Smooth muscle cell (in vitro differentiated cells): ENCODE measurements at regions not wholly inside any gene's neighbourhood (a gene's known extent, or its start where the extent isn't known, plus 50 kb on each side); places are given as distances from the start of the nearest gene placed in this dataset.
"Not testable (repeated sequence)": the region's sequence is repeated elsewhere in the genome, so short reads cannot be mapped to it uniquely, and the experiment has no call there.

Experiments
- DNase-seq: peaks from one replicate; lab custom pipeline; 2025; ENCODE audit not compliant: unreplicated experiment; lab: John Stamatoyannopoulos, UW
- H2AFZ ChIP-seq: fragments of 200-600 bp; sonication (generic); 2 replicates; pipeline ENCODE4 v1.6.0; 2016; ENCODE audit warnings: antibody characterized with exemption, low read depth, mild to moderate bottlenecking
- H3F3A ChIP-seq: fragments of 200-600 bp; sonication (generic); 2 replicates; pipeline ENCODE4 v1.6.0; 2017; ENCODE audit warnings: antibody characterized with exemption, low read depth
- H3K27ac ChIP-seq: fragments of 200-600 bp; sonication (generic); 2 replicates; pipeline ENCODE4 v1.5.1; 2016; ENCODE audit warnings: low read depth, mild to moderate bottlenecking
- H3K27me3 ChIP-seq: fragments of 200-600 bp; sonication (generic); 2 replicates; pipeline ENCODE4 v1.6.1; 2016; ENCODE audit warnings: low read depth, mild to moderate bottlenecking
- H3K36me3 ChIP-seq: fragments of 200-600 bp; sonication (generic); 2 replicates; pipeline ENCODE4 v1.5.1; 2016; ENCODE audit warnings: low read depth
- H3K4me1 ChIP-seq: fragments of 200-600 bp; sonication (generic); 2 replicates; pipeline ENCODE4 v1.5.1; 2016; ENCODE audit warnings: low read depth
- H3K4me2 ChIP-seq: fragments of 200-600 bp; sonication (generic); 2 replicates; pipeline ENCODE4 v1.6.0; 2016; ENCODE audit warnings: mild to moderate bottlenecking
- H3K4me3 ChIP-seq: fragments of 200-600 bp; sonication (generic); 2 replicates; pipeline ENCODE4 v1.5.1; 2016; ENCODE audit warnings: mild to moderate bottlenecking
- H3K79me2 ChIP-seq: fragments of 200-600 bp; sonication (generic); 2 replicates; pipeline ENCODE4 v1.6.0; 2016; ENCODE audit warnings: low read depth, mild to moderate bottlenecking
- H3K9ac ChIP-seq: fragments of 200-600 bp; sonication (generic); 2 replicates; pipeline ENCODE4 v1.6.0; 2016; ENCODE audit warnings: low read depth
- H3K9me3 ChIP-seq: fragments of 200-600 bp; sonication (generic); replicated peaks from 2 replicates; pipeline ENCODE4 v1.5.1; 2016; ENCODE audit warnings: low read depth
- H4K20me1 ChIP-seq: fragments of 200-600 bp; sonication (generic); 2 replicates; pipeline ENCODE4 v1.6.0; 2016; ENCODE audit warnings: low read depth
- WGBS: methylation state at CpG from one replicate; pipeline ENCODE4 v1.1.7; 2016; ENCODE audit warnings: low lambda C conversion rate; 5-methylcytosine and 5-hydroxymethylcytosine counted together
- TF ChIP-seq, protein P1 (sequence below): fragments of 200-600 bp; sonication (generic); IDR thresholded peaks from 2 replicates; pipeline ENCODE4 v1.5.1; 2017; ENCODE audit warnings: borderline replicate concordance, mild to moderate bottlenecking, antibody characterized with exemption; ENCODE audit not compliant: insufficient read depth, poor library complexity, severe bottlenecking

DNA sequence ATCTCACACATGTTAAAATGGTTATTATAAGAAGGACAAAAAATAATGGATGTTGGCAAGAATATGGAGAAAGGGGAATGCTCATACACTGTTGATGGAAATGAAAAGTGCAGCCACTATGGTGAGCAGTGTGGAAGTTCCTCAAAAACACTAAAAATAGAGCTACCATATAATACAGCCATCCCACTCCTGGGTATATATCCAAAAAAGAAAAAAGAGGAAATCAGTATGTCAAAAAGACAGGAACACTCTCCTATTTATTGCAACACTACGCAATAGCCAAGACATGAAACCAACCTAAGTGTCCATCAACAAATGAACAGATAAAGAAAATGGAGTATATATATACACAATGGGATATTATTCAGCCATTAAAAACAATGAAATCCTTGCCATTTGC lies 642.6 kb downstream of the RNF144A start:
- Histone ChIP-seq H3K79me2 (no peaks in the 10 kb centered on the region), H3K27ac (no peak overlapping the region), H3K4me1 (no peaks in the 10 kb centered on the region), H2AFZ (no peak overlapping the region), H3K9me3 (no peaks in the 10 kb centered on the region), H4K20me1 (no peaks in the 10 kb centered on the region), H3K4me3 (no peak overlapping the region), H3F3A (no peaks in the 10 kb centered on the region), H3K36me3 (no peaks in the 10 kb centered on the region), H3K4me2 (no peak overlapping the region), H3K27me3 (no peaks in the 10 kb centered on the region), H3K9ac (no peak overlapping the region)
- TF ChIP-seq, protein P1, sequence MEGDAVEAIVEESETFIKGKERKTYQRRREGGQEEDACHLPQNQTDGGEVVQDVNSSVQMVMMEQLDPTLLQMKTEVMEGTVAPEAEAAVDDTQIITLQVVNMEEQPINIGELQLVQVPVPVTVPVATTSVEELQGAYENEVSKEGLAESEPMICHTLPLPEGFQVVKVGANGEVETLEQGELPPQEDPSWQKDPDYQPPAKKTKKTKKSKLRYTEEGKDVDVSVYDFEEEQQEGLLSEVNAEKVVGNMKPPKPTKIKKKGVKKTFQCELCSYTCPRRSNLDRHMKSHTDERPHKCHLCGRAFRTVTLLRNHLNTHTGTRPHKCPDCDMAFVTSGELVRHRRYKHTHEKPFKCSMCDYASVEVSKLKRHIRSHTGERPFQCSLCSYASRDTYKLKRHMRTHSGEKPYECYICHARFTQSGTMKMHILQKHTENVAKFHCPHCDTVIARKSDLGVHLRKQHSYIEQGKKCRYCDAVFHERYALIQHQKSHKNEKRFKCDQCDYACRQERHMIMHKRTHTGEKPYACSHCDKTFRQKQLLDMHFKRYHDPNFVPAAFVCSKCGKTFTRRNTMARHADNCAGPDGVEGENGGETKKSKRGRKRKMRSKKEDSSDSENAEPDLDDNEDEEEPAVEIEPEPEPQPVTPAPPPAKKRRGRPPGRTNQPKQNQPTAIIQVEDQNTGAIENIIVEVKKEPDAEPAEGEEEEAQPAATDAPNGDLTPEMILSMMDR: no peak
- WGBS: 97% methylated on average over 1 of the region's 1 CpG
- DNase-seq: no peak

DNA sequence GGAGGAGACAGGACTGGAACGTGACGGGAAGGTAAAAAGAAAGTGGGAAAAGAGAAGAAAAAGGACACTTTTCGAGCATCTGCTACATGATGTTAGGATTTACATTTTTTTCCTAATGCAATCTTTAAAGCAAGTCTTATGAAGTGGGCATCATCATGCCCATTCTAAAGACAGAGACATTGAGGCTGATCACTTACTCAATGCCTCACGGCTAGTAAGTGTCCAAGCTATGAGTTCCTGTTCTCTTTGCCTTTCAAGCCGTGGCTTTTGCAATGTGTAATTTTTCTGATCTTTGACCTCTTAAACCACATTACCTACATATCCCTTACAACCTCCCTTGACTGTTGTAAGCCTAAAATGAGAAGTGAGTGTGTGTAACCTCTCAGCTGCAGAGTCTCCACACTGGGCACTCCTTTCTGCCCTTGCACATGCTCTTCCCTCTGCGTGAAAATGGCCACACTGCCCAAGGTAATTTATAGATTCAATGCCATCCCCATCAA lies 649.2 kb downstream of the RNF144A start:
- Histone ChIP-seq H3F3A (no peaks in the 10 kb centered on the region), H2AFZ (no peak overlapping the region), H3K4me1 (no peaks in the 10 kb centered on the region), H3K36me3 (no peaks in the 10 kb centered on the region), H3K27ac (no peak overlapping the region), H3K9me3 (no peaks in the 10 kb centered on the region), H3K4me3 (no peak overlapping the region), H3K4me2 (no peak overlapping the region), H3K9ac (no peak overlapping the region), H3K27me3 (no peaks in the 10 kb centered on the region), H3K79me2 (no peaks in the 10 kb centered on the region), H4K20me1 (no peaks in the 10 kb centered on the region)
- no peak for DNase-seq
- WGBS: 91% methylated on average over 6 of the region's 6 CpGs
- TF ChIP-seq, protein P1: no peak

DNA sequence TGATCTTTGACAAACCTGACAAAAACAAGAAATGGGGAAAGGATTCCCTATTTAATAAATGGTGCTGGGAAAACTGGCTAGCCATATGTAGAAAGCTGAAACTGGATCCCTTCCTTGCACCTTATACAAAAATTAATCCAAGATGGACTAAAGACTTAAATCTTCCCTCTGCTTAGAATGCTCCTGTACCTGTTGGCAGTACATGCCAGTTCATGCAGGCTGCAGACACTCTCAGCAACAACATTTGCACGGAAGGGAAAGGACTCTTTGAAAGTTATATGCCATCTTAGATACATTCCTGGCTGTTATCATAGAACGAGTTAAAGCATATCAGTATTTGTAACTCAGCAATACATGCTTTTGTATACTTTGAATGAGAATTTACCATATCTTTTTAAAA lies 649.9 kb downstream of the RNF144A start:
- H3K36me3 ChIP-seq, H3K9me3 ChIP-seq, H3K4me2 ChIP-seq, DNase-seq, H3K4me3 ChIP-seq, H2AFZ ChIP-seq, H3K27me3 ChIP-seq, H3K79me2 ChIP-seq, H3K9ac ChIP-seq, H4K20me1 ChIP-seq, H3F3A ChIP-seq, H3K27ac ChIP-seq, H3K4me1 ChIP-seq: not testable (repeated sequence)
- WGBS: 90% methylated on average over 2 of the region's 2 CpGs

DNA sequence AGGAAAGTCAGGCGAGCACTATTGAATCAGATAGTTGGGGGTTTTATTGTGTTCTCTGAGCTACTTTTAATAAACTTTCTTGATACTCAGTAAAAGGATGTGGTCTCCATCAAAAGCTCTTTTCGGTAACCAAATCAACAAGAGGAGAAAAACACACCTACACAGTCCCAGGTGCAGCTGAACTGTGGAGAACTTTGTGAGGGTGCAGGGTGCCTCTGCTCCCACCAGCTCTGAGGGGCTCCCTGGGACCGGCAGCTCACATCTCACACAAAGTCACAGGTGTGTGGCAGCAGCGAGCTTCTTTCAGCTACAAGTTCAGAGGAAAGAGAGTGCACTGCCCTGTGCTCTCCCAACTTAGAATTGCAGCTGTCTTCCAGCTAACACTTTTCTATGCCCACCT lies 650.4 kb downstream of the RNF144A start:
- H3K79me2 ChIP-seq: no peaks in the 10 kb centered on the region
- no peaks in the 10 kb centered on the region for H3K9me3 ChIP-seq
- no peaks in the 10 kb centered on the region for H3F3A ChIP-seq
- H3K36me3 ChIP-seq: no peaks in the 10 kb centered on the region
- no peaks in the 10 kb centered on the region for H4K20me1 ChIP-seq
- no peak overlapping the region for H3K4me3 ChIP-seq
- H3K27ac ChIP-seq: no peak overlapping the region
- TF ChIP-seq, protein P1: no peak
- 89% methylated on average over 4 of the region's 4 CpGs for WGBS
- H3K27me3 ChIP-seq: no peaks in the 10 kb centered on the region
- DNase-seq: no peak
- H3K4me1 ChIP-seq: peaks cover 3% of the 10 kb centered on the region
- no peak overlapping the region for H3K4me2 ChIP-seq
- H3K9ac ChIP-seq: no peak overlapping the region
- H2AFZ ChIP-seq: no peak overlapping the region
